GM18867 (cell line): ENCODE measurements at regions not wholly inside any gene's neighbourhood (a gene's known extent, or its start where the extent isn't known, plus 50 kb on each side); places are given as distances from the start of the nearest gene placed in this dataset.

Source experiments
- ATAC-seq: cut with Tn5 transposase; IDR thresholded peaks from one replicate; pipeline ENCODE4 v1.9.1; 2021; ENCODE audit warnings: mild to moderate bottlenecking, moderate library complexity; ENCODE audit not compliant: unreplicated experiment

DNA sequence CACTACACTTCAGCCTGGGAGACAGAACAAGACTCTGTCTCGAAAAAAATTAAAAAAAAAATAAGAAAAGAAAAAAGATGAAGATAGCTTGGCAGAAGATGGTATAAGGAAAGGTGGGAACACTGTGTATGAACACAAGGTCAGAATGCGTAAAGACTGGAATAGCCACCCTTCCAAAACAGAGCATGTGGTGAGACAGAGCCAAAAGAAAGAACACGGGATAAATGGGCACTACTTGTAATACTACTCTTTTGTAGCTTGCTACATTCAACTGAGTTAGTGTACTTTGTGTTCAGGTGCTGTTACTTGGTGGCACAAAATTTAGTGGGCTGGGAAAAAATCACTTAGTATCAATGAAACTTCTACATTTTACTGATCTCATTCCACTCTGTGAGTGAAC is 628.6 kb upstream of the KIRREL3 start:
- no peak for ATAC-seq

DNA sequence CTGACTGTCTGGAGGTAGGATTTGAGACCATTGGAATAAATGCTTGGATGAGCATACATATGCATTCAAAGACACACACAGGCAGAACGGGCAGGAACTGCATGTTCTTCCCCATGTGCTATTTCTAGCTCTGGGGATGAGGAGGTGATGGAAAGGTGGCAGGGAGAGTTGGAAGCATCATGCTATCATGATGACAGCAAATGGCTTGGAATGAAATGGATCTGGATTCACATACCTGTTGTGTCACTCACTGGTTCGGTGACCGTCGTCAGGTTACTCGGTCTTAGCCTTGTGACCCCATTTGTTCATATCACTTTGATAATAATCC is 627.9 kb upstream of the KIRREL3 start:
- no peak for ATAC-seq

DNA sequence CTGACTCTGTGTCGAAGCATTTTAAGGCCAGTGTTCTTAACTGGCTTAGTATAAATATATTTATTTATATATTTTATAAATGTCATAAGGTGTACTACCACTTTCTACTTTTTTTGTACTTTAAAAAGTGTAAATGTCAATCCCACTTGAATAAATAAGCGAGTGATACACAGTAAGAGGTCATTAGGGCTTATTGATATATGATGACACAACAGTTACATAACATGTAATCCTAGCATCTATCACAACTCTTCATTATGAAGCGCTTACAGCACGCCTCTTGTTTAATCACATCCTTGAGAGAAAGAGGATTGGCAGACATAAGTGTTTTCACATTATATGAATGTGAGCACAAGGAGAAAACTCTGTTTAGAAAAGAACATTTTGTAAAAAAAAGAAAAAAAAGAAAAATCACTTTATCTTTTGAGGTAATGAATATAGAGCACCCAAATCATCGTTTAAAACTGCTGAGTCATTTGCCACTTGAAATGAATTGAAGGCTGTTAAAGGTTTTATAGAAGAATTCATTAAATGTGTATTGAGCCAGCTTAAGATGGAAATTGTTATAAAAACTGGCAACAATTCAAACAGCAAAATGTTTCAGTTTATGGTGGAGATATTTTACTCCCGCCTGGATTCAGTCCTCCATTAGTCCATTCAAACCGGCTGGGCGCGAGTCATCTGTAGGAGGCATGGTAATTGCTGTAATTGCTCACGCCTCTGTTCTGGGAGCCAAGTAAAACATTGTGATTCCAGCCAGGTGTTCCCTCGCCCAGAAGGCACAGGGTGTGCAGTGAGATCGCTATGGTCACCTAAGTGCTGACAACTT is 627.3 kb upstream of the KIRREL3 start:
- no peak for ATAC-seq

DNA sequence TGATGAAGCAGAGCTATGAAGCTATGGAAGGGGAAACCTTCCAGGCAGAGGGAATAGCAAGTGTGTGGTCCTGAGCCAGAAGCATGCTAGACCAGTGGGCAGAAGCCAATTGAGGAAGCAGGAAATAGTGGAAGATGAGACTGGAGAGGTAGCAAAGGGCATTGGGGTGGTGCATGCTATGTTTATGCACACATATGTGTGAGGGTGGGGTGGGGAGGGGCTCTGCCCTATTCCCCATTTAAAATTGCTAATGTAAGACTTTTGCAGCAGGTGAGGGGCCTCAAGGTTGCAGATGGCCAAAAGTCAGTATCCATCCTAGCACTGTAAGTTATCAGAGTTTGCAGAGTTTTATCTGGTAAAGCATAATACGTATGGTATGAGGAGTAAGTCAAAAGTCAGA is 626.6 kb upstream of the KIRREL3 start:
- ATAC-seq, result no peak

DNA sequence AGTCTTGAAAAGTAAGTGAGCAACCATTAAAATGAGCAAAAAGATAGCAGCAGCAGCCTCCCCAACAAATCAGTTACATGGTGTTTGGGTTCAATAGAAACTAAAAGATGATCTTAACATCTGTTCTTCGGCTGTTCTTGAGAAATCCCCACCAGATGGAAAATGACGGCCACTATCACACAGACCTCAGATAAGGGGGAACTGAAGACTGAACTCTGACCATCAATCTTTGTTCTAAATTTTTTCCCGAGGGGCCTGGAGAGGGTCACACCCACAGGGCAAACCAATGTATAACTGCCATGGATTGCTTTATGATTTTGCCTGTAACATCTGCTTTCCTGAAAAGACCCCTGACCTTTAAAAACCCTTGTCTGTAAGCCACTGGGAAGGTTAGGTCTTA is 624.8 kb upstream of the KIRREL3 start:
- ATAC-seq, result no peak

DNA sequence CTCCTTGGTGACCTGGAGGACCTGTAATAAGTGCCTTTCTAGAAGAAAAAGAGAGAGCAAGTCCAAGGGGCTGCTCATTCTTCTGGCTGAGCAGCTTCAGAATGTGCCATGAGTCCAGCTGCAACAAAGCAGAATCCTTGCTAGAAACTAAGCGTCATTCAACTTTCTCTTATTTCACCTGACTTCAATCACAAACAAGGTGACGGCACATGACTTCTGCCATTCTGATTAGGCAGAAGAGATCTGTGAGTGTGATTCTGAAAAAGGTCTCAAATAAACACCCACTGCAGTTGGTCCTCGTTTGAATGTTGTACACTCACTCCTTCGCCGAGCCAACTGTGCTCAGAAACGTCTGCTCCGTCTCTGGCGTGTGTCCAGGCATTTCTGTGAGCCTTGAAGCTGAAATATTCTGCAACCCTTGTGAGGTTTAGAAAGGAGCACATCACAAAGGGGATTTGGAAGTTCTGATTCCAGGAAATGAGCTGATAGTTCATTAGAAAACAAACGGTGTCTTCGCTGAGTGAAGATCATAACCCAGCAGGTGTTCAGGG is 623.8 kb upstream of the KIRREL3 start:
- no peak for ATAC-seq

DNA sequence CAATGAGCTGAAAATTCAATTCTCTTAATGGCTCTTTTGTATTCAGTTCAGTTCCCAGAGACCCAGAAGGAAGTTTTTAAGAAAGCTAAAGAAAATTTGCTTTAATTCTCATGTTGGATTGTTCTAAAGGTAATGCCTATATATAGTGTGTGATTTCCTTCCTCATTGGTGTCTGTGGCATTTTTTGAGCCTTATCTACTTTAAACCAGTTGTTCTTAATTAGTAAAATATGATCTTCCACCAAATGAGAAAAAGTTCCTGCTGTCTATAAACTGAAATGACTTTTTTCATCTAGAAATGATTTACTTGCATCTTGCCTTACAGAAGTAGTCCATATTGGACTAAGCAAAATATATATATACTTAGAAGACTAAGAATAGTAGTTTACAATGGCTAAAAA is 622.1 kb upstream of the KIRREL3 start:
- no peak for ATAC-seq

DNA sequence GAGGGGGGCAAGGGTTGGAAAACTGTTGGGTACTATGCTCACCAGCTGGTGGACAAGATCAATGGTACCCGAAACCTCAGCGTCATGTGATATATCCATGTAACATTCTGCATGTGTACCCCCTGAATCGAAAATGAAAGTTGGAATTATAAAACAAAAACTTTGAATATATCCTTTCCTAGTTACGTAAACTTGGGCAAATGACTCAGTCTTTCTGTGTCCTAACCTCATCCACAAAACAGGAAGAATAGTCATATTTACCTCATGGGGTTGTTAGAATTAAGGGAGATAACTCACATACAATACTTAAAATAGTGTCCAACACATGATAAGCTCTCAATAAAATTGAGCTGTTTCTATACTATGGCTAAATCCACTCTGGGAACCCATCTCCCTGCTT is 620.1 kb upstream of the KIRREL3 start:
- ATAC-seq, result no peak

DNA sequence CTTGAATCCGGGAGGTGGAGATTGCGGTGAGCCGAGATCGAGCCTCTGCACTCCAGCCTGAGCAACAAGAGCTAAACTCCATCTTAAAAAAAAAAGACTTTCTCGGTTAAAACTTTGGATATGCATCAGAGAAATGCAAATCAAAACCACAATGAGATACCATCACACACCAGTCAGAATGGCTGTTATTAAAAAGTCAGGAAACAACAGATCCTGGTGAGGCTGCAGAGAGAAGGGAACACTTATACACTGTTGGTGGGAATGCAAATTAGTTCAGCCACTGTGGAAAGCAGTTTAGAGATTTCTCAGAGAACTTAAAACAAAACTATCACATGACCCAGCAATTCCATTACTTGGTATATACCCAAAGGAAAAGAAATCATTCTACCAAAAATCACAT is 619.4 kb upstream of the KIRREL3 start:
- ATAC-seq, result no peak

DNA sequence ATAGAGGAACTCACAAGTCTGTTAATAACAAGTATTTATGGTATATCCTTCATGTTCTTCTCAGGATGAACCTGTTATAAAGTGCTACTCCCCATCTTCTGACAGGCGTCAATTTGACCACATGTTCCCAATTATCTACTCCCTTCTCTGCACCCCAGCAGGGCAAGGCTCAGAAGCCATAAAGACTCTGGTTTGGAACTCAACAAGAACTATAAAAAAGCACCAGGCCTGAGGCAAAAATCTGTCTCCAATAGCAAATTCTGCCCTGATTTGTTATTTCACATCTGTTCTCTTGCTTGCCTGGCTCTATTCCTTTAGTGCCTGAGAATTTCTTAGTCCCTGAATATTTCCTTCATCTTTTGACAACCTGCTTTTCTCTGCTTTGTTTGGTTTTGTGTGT is 618.2 kb upstream of the KIRREL3 start:
- no peak for ATAC-seq

DNA sequence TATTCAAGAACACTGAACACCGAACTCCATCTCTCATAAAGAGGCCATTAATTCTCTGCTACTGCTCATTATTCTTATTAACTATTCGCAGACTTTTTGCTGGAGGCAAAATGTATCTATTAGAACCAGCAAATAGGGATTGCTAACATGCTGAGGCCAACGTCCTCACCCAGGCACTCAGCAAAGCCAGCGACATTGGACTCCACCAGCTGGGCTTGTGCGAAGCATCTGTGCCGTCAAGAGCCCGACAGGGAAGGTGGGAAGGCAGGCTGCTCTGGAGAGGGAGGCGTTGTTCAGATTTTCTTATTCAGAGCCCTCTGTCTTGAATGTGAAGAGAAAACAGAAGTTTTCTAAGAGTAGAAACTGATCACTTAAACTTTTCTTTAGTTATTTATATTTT is 615.6 kb upstream of the KIRREL3 start:
- no peak for ATAC-seq

DNA sequence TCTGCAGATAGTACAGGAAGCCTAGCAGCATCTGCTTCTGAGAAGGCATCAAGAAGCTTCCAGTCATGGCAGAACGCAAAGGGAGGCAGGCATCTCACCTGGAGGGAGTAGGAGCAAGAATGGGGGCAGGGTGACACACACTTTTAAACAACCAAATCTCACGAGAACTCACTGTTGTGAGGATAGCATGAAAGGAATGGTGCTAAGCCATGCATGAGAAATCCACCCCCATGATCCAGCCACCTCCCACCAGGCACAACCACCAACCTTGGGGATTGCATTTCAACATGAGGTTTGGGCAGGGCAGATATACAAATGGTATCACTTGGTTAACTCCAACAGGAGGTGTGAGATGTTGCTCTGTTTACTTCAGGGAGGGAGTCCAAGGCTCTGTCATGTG is 612.0 kb upstream of the KIRREL3 start:
- no peak for ATAC-seq

DNA sequence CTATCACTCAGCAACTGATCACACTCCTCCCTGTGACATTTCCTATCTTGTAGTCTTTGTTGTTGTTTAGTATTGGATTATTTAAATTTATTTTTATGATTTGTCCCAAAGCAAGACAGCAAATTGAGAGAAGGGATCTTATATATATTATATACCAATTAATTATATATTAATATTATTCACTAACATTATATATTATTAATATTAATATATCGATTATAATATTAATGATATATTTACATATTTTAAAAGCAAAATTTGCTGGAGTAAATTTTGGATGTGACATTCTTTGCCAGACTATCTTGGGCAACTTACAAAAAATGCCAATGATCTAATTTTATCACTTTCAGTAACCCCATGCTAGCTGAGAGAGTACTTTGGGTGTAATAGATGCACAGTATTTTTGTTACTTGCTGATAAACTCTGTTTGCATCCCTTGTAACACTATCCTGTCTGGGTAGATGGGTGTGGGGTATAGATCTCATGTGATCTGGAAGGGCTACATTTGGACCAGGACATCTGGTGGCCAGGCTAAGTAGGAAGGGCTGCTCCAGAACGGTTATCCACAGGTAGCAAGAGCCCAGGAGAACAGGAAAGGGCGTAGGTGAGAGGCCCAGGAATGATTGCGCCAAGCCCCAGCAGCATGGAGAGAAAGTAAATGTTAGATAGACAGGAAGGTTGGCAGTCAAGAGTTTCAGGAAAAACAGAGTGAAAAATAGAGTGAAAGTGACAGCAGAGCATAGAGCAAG is 608.6 kb upstream of the KIRREL3 start:
- ATAC-seq, result no peak

DNA sequence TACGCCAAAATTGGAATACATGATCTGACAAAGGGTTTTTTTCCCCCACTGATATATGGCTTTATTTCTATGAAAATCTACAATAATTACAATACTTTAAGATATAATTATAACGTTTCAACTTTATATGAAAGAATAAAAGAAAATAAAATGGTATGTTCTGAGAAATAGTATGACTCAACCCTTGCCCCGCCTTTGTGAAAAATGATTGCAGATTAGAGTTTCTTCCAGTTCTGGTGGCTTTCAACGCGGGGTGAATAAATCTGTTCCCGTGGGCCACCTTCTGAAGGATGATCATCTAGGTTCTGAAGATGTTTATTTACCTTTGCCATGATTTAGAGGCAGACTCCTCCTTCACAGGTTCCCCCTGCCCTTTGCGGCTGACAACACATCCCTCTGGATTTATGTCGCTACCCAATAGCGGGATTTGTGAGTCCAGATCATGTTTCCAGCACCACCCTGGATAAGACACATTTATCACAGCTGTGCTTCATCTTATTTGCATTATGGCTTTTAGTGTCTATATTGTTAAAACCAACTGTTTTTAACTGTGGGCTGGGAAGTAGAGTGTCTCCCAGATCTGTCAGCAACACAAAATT is 607.0 kb upstream of the KIRREL3 start:
- ATAC-seq, result no peak

DNA sequence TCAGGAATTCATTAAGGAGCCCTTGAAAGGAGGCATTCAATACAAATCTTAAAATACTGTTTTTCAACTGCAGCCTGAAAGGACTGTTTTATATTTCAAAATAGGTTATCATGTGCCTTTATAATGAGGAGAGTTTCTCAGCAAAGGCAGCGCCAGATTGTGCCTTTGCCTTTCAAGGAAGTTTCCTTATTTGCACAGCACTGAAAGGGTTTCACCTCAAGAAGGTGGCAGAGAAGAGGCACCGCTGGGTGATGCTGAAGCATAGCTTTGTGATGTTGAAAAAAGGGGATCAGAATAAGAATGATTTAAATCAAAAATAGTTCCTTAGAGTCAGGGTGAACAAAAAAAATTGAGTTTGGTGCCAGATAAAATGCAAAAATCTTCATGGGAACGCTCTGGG is 601.0 kb upstream of the KIRREL3 start:
- ATAC-seq, result no peak

DNA sequence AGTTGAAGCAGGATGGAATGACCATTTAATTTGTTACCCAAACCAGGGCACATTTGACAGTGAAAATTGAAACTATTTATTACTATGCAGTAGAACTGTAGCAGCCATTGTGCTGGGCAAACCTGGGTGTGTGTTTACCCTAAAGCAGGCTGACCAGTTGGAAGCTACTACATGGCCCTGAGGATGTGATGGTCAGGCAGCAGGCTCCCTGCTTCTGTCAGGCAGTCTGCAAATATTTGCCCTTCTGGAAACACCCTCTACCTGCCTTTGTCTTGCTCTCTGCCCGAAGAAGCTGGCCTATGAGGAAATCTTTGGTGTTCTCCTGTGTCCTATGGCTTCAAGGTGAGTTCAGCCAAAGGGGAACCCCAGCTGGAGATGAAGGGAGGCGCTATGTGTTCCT is 600.1 kb upstream of the KIRREL3 start:
- ATAC-seq, result no peak

DNA sequence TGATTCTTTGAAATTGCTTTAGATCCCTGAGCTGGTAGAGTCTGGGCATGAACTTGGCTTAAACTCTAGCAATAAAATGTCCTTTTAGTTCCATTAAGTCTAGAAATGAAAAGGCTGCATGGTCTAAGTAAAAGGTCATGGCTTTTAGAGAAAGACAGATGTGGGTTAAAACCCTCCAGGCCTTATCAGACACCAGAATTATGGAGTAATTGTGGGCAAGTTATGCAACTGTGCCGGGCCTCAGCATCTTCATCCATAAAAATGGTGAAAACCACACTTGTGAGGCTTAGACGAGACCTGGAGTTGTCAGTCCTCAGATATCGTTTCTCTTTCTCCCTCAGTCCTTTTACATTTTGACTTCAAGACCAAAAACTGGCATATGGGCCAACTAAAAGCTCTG is 597.9 kb upstream of the KIRREL3 start:
- ATAC-seq, result no peak

DNA sequence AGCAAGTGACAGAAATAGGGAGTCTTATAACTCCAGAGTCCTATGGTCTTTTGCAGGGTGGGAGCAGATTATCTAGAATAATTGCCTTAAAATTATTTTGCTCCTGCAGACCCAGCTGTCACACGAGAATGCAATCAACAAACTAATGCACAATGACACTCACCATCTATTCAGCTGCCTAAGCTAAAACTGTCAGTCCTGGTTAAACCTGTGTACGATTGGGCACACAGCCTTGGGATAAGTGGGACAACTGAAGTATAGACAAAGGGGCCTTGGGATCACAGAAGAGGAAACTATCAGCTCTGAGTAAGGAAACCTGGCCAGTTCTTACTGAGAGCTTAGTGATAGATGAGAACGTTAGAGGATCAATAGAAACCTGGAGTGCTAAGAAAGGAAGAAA is 595.9 kb upstream of the KIRREL3 start:
- ATAC-seq, result no peak

DNA sequence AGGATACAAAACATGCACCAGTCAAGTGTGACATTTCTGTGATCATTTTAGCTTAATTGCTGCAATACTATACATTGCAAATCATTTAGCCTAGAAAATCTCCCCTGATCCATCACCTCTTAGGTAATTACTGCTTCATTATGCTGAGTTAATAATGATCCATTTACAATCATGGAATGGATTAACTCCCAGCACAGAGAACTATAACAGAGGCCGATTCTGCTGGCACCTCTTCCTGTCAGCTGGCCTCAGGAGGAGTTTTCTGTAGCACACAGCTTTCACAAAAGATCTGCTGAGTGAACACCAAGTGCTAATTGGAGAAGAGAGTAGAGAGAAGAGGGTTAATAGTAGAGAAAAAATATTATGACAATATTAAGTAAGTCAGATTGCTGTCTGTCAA is 591.8 kb upstream of the KIRREL3 start:
- no peak for ATAC-seq

DNA sequence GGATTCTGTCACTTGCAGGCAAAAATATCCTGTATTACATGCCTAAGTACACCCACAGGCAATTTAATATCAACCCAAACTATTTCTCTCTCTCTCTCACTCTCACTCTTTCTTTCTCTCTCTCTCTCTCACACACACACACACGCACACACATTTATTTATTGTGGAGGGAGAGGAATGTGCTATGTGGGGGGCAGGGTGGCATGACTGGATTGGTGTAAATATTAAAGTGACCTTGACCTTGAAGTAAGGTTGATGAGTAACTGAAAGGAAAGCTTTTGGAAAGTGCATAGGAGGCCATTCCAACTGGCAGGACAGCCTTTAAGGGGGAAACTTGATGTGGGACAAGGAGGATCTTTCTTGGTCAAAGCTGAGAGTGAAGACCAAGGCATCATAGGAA is 589.7 kb upstream of the KIRREL3 start:
- no peak for ATAC-seq

DNA sequence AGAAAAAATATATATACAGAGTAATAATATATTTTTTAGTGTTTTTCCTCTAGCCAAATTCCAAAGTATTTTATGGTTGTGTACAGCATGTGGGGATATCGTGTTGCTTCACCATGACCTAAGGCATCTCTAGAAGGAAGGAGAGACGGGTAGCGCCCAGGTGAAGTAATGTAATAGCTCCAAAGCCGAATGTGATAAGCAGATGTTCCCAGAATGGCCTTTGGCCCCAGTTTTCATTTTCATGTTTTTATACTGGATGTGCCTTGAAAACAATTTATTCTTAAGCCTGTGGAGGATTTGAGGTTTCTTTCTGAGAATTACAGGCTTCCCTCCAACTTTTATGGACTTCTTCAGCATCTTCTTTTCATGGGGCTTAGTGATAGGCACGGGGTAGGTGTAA is 587.9 kb upstream of the KIRREL3 start:
- ATAC-seq, result no peak

DNA sequence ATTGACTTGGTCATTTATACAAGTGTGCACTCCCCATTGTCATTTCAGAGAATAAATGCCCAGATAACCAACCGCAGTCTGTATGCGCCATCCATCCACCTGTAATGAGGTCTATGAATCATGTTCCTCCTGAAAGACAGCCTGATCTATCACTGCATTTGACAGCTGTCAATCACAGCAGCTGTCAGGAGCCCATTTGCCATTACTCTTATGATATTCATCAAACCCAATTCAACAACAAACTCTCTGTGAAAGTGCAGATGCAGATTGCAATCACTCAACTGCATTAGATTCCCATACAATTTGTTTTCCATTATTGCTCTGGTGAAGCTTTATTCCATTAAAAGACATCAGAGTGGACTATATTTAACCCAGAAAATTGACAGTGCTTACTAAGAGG is 586.9 kb upstream of the KIRREL3 start:
- ATAC-seq, result no peak
